HG03196 (cell line): ENCODE measurements at regions not wholly inside any gene's neighbourhood (a gene's known extent, or its start where the extent isn't known, plus 50 kb on each side); places are given as distances from the start of the nearest gene placed in this dataset.
"Not testable (repeated sequence)": the region's sequence is repeated elsewhere in the genome, so short reads cannot be mapped to it uniquely, and the experiment has no call there.

Experiments
- ATAC-seq: cut with Tn5 transposase; IDR thresholded peaks from one replicate; pipeline ENCODE4 v1.9.1; 2021; ENCODE audit not compliant: unreplicated experiment

GRCh38 chr16:22651111-22651817 lies 140.6 kb downstream of the NPIPB5 start:
- ATAC-seq = not testable (repeated sequence)

GRCh38 chr16:22652463-22652845 lies 141.8 kb downstream of the NPIPB5 start:
- ATAC-seq = no peak

GRCh38 chr16:22653876-22654275 lies 143.2 kb downstream of the NPIPB5 start:
- no peak for ATAC-seq

- not testable (repeated sequence) for ATAC-seq
These were observed 145.9 kb downstream of the NPIPB5 start for GRCh38 chr16:22656573-22656972.

- ATAC-seq = no peak
These were observed 149.2 kb downstream of the NPIPB5 start for GRCh38 chr16:22659933-22660332.

- no peak for ATAC-seq
These were observed 149.9 kb downstream of the NPIPB5 start for GRCh38 chr16:22660441-22661160.

- ATAC-seq = no peak
These were observed 150.5 kb downstream of the NPIPB5 start for GRCh38 chr16:22661161-22661647.

GRCh38 chr16:22662958-22663357 lies 151.0 kb upstream of the HS3ST2 start:
- ATAC-seq = not testable (repeated sequence)

GRCh38 chr16:22663389-22664064 lies 150.4 kb upstream of the HS3ST2 start:
- ATAC-seq = no peak

GRCh38 chr16:22664132-22664531 lies 149.8 kb upstream of the HS3ST2 start:
- ATAC-seq = no peak

GRCh38 chr16:22664561-22664997 lies 149.4 kb upstream of the HS3ST2 start:
- no peak for ATAC-seq

GRCh38 chr16:22665048-22665797 lies 148.7 kb upstream of the HS3ST2 start:
- no peak for ATAC-seq

GRCh38 chr16:22665803-22666202 lies 148.2 kb upstream of the HS3ST2 start:
- no peak for ATAC-seq

GRCh38 chr16:22668318-22668717 lies 145.6 kb upstream of the HS3ST2 start:
- no peak for ATAC-seq

GRCh38 chr16:22670044-22670536 lies 143.9 kb upstream of the HS3ST2 start:
- ATAC-seq = no peak

GRCh38 chr16:22670551-22671041 lies 143.4 kb upstream of the HS3ST2 start:
- ATAC-seq = no peak

GRCh38 chr16:22671301-22672076 lies 142.5 kb upstream of the HS3ST2 start:
- ATAC-seq = no peak

GRCh38 chr16:22672830-22673210 lies 141.1 kb upstream of the HS3ST2 start:
- no peak for ATAC-seq

GRCh38 chr16:22673421-22673831 lies 140.5 kb upstream of the HS3ST2 start:
- ATAC-seq = no peak

GRCh38 chr16:22674832-22675191 lies 139.2 kb upstream of the HS3ST2 start:
- no peak for ATAC-seq
